Transverse colon (tissue), 4 donors: ENCODE measurements at regions not wholly inside any gene's neighbourhood (a gene's known extent, or its start where the extent isn't known, plus 50 kb on each side); places are given as distances from the start of the nearest gene placed in this dataset.

Experiments used
- DNase-seq: peaks from one replicate; pipeline ENCODE4 v3.0.0-alpha.2; 2019
- H3K27ac ChIP-seq, 4 donors: fragments of 200-600 bp; sonication (generic); 2 replicates each; pipeline ENCODE4 v1.5.1; 2016 to 2018; ENCODE audit warnings: inconsistent platforms in 4 of 4
- H3K27me3 ChIP-seq: fragments of 200-600 bp; sonication (generic); 2 replicates; pipeline ENCODE4 v1.5.1; 2017; ENCODE audit warnings: inconsistent platforms
- H3K36me3 ChIP-seq, 4 donors: fragments of 200-600 bp; sonication (generic); 2 replicates each; pipeline ENCODE4 v1.5.1; 2017 to 2019; ENCODE audit warnings: inconsistent platforms in 4 of 4
- H3K4me1 ChIP-seq, 4 donors: fragments of 200-600 bp; sonication (generic); 2 replicates each; pipeline ENCODE4 v1.5.1; 2017 to 2020; ENCODE audit warnings: inconsistent platforms in 4 of 4
- H3K4me3 ChIP-seq, 4 donors: fragments of 200-600 bp; sonication (generic); 1 replicate in 1 of 4; 2 replicates in 3 of 4; pipeline versions ENCODE4 v1.5.1 to v1.6.1; 2017 to 2019; ENCODE audit warnings: inconsistent platforms in 4 of 4
- H3K9me3 ChIP-seq, 2 donors: fragments of 200-600 bp; sonication (generic); 2 replicates each; pipeline ENCODE4 v1.5.1; 2017 to 2019; ENCODE audit warnings: inconsistent platforms in 2 of 2
- EP300 ChIP-seq: sonication (generic); formaldehyde crosslinking; IDR thresholded peaks from one replicate; pipeline ENCODE4 v1.6.1; 2017; ENCODE audit warnings: antibody characterized with exemption, low read depth
- POLR2A ChIP-seq: fragments of 450-650 bp; IDR thresholded peaks from one replicate; pipeline ENCODE4 v1.6.1; 2016; ENCODE audit warnings: antibody characterized with exemption, mild to moderate bottlenecking, moderate library complexity
- POLR2AphosphoS5 ChIP-seq, 3 donors: sonication (generic); formaldehyde crosslinking; IDR thresholded peaks; one replicate each; pipeline ENCODE4 v1.6.1; 2016; ENCODE audit warnings: antibody characterized with exemption in 3 of 3
- WGBS, 2 donors: methylation state at CpG; one replicate each; pipeline ENCODE4 v1.1.5; 2018; ENCODE audit warnings: low coverage in 1 of 2; 5-methylcytosine and 5-hydroxymethylcytosine counted together
- in situ Hi-C, 4 donors: fragments of 200-750 bp; cut with MboI; loops; one replicate each; pipeline versions ENCODE4 v1.15.0 to v1.15.1; 2017; ENCODE audit warnings: low sequenced_read_pairs in 3 of 4, low pct_ligation_motif_present in 1 of 4, low pct_unique_long_range_greater_than_20kb in 1 of 4
- intact Hi-C: fragments of 100-400 bp; cut with DNase I; formaldehyde crosslinking; loops from one replicate; pipeline ENCODE4 v1.15.1; 2023; ENCODE audit warnings: low total_unique reads
- TF ChIP-seq, protein P1 (sequence below), 5 experiments: fragments of 200-600 bp in 3 of 5; fragments of 450-650 bp in 2 of 5; sonication (generic) in 3 of 5; IDR thresholded peaks; 1 replicate in 2 of 5; 2 replicates in 3 of 5; pipeline ENCODE4 v1.5.1; 2016 to 2017; ENCODE audit warnings: antibody characterized with exemption in 5 of 5, inconsistent platforms in 3 of 5, mild to moderate bottlenecking in 2 of 5, moderate library complexity in 1 of 5

DNA sequence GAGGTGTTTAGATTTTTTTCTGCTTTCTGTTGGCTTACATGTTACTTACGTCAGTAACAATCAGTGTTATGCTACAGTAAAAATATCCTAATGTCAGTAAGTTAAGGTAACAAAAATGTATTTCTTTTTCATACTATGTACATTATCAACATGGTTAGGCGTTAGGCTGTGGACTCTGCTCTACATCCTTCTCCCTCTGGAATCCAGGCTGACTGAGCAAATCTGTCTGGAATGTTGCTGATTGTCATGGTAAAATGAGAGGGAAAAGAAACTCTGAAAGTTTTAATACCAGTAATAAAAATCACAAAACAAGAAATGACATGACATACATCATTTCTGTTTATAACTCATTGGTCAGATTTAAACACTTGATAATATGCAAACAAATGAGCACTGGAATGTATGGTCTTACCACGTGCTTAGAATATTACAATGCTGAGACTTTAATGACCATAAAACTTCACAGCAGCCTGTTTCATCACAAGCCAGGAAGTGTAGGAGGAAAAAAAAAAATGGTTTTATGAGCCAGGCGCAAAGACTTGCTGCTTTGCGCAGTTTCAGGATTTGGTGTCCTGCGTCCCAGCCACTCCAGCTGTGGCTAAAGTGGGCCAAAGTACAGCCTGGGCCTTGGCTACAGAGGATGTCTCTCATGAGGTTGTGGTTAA is 252.4 kb downstream of the FSIP2 start:
- WGBS, 2 donors, result 68 to 70% methylated on average over 3 to 6 of the region's 6 CpGs
- H3K36me3 ChIP-seq, result no peaks in the 10 kb centered on the region
- intact Hi-C loops (no loop called here), in situ Hi-C loops (no loop called here)
- H3K9me3 ChIP-seq, result no peaks in the 10 kb centered on the region
- no peaks in the 10 kb centered on the region for H3K4me1 ChIP-seq
- no peak for DNase-seq
- no peak overlapping the region for H3K4me3 ChIP-seq
- H3K27ac ChIP-seq, result peak overlapping the region in 1 of 4 donors; percentile 30
- TF ChIP-seq POLR2AphosphoS5 (IDR thresholded peaks at IDR 0.05), result no peak
- no peak for TF ChIP-seq POLR2A
- TF ChIP-seq, protein P1, sequence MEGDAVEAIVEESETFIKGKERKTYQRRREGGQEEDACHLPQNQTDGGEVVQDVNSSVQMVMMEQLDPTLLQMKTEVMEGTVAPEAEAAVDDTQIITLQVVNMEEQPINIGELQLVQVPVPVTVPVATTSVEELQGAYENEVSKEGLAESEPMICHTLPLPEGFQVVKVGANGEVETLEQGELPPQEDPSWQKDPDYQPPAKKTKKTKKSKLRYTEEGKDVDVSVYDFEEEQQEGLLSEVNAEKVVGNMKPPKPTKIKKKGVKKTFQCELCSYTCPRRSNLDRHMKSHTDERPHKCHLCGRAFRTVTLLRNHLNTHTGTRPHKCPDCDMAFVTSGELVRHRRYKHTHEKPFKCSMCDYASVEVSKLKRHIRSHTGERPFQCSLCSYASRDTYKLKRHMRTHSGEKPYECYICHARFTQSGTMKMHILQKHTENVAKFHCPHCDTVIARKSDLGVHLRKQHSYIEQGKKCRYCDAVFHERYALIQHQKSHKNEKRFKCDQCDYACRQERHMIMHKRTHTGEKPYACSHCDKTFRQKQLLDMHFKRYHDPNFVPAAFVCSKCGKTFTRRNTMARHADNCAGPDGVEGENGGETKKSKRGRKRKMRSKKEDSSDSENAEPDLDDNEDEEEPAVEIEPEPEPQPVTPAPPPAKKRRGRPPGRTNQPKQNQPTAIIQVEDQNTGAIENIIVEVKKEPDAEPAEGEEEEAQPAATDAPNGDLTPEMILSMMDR (IDR thresholded peaks at IDR 0.05), result no peak
- TF ChIP-seq EP300, result no peak
- H3K27me3 ChIP-seq, result no peaks in the 10 kb centered on the region

DNA sequence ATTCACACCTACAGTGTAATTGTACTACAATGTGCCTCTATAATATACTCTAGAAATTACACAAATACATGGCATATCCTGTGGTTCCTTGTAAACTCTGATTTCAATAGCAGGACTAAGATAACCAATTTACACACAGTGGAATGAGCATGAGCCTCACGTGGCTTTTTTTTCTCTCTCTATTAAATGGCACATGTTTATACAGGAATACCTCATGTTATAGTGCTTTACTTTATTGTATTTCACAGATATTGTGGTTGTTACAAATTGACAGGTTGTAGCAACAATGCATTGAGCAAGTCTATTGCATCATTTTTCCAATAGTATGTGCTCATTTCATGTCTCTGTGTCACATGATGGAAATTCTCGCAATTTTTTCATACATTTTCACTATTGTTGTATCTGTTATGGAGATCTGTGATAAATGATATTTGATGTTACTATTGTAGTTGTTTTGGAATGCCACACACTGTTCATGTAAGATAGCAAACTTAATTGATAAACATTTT is 260.0 kb downstream of the FSIP2 start:
- intact Hi-C loops, result no loop called here
- no peak overlapping the region for H3K4me3 ChIP-seq
- no peaks in the 10 kb centered on the region for H3K4me1 ChIP-seq
- DNase-seq, result no peak
- WGBS, 2 donors, result 85 to 89% methylated on average over 2 of the region's 2 CpGs
- H3K27me3 ChIP-seq, result no peaks in the 10 kb centered on the region
- in situ Hi-C loops, result no loop called here
- H3K9me3 ChIP-seq, result no peaks in the 10 kb centered on the region
- no peaks in the 10 kb centered on the region for H3K36me3 ChIP-seq
- no peak for TF ChIP-seq EP300
- TF ChIP-seq, protein P1 (IDR thresholded peaks at IDR 0.05), result no peak
- no peak for TF ChIP-seq POLR2AphosphoS5 (IDR thresholded peaks at IDR 0.05)
- no peak for TF ChIP-seq POLR2A
- no peak overlapping the region for H3K27ac ChIP-seq

DNA sequence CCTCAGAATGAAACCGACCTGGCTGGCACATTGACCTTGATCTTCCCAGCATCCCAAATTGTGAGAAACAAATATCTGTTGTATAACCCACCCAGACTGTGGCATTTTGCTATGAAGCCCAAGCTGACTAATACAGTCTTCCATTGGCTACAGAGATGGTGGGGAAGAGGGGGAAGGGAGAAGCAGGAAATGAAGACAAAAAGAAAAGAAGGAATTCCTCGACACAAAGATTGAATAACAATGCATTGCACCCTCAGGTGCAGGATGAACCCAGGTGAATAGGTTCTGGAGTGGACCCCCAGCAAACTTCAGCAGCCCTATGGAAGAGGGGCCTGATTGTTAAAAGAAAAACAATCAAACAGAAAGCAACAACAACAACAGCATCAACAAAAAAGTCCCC is 270.7 kb downstream of the FSIP2 start:
- intact Hi-C loops (no loop called here), in situ Hi-C loops (no loop called here)
- Histone ChIP-seq H3K27ac (no peak overlapping the region), H3K4me3 (no peak overlapping the region), H3K9me3 (peaks cover 9 to 11% of the 10 kb centered on the region in 2 donors), H3K27me3 (no peaks in the 10 kb centered on the region), H3K36me3 (no peaks in the 10 kb centered on the region), H3K4me1 (no peaks in the 10 kb centered on the region)
- DNase-seq, result no peak
- TF ChIP-seq EP300, result no peak
- no peak for TF ChIP-seq POLR2AphosphoS5 (IDR thresholded peaks at IDR 0.05)
- TF ChIP-seq, protein P1 (IDR thresholded peaks at IDR 0.05), result no peak
- TF ChIP-seq POLR2A, result no peak
- WGBS, 2 donors, result 77 to 85% methylated on average over 2 of the region's 2 CpGs

DNA sequence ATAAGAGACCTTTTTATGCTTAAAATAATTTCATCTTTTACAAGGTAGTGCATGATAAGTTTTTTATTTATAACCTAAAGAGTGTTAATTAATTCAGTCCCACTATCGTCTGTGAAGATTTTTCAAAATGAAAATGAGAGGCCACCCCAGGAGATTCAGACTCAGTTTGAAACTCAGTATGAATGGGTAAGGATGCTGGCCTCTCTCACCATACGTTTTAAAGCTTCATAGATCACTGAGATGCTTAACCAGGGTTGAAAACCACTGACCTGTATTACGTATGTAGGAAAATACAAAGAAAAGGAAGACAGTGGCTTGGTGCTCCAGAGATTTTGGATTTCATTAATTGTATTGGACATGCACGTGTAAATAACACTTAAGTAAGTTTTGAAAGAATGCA is 278.7 kb downstream of the FSIP2 start:
- H3K36me3 ChIP-seq, result no peaks in the 10 kb centered on the region
- no peaks in the 10 kb centered on the region for H3K4me1 ChIP-seq
- no peak overlapping the region for H3K4me3 ChIP-seq
- in situ Hi-C loops, result no loop called here
- intact Hi-C loops, result no loop called here
- peaks cover 10 to 14% of the 10 kb centered on the region in 2 donors for H3K9me3 ChIP-seq
- TF ChIP-seq POLR2AphosphoS5 (IDR thresholded peaks at IDR 0.05) (no peak), EP300 (no peak), POLR2A (no peak)
- TF ChIP-seq, protein P1 (IDR thresholded peaks at IDR 0.05), result no peak
- DNase-seq, result no peak
- H3K27ac ChIP-seq, result no peak overlapping the region
- WGBS, 2 donors, result 76 to 79% methylated on average over 4 of the region's 4 CpGs
- no peaks in the 10 kb centered on the region for H3K27me3 ChIP-seq
